MM.1S (cell line): ENCODE measurements at regions not wholly inside any gene's neighbourhood (a gene's known extent, or its start where the extent isn't known, plus 50 kb on each side); places are given as distances from the start of the nearest gene placed in this dataset.

Source experiments
- CTCF ChIP-seq: fragments of 300-600 bp; sonication (generic); IDR thresholded peaks from 2 replicates; pipeline ENCODE4 v1.5.1; 2016; ENCODE audit warnings: antibody characterized with exemption, low read length, mixed read lengths
- EZH2 ChIP-seq: fragments of 300-600 bp; sonication (generic); optimal IDR thresholded peaks from 2 replicates; pipeline ENCODE3; 2017; ENCODE audit warnings: low read depth, mild to moderate bottlenecking, antibody characterized with exemption, low read length, mixed read lengths
- EZH2phosphoT487 ChIP-seq: fragments of 300-600 bp; sonication (generic); IDR thresholded peaks from 2 replicates; pipeline ENCODE4 v1.6.1; 2018; ENCODE audit warnings: antibody characterized with exemption, low read length

- TF ChIP-seq CTCF, result no peak
- TF ChIP-seq EZH2, result no peak
- TF ChIP-seq EZH2phosphoT487, result no peak
Observed at GRCh38 chr9:759983-760736, 81.3 kb upstream of the DMRT1 start.
